ENCODE measurements at regions not wholly inside any gene's neighbourhood (a gene's known extent, or its start where the extent isn't known, plus 50 kb on each side); places are given as distances from the start of the nearest gene placed in this dataset.

DNA sequence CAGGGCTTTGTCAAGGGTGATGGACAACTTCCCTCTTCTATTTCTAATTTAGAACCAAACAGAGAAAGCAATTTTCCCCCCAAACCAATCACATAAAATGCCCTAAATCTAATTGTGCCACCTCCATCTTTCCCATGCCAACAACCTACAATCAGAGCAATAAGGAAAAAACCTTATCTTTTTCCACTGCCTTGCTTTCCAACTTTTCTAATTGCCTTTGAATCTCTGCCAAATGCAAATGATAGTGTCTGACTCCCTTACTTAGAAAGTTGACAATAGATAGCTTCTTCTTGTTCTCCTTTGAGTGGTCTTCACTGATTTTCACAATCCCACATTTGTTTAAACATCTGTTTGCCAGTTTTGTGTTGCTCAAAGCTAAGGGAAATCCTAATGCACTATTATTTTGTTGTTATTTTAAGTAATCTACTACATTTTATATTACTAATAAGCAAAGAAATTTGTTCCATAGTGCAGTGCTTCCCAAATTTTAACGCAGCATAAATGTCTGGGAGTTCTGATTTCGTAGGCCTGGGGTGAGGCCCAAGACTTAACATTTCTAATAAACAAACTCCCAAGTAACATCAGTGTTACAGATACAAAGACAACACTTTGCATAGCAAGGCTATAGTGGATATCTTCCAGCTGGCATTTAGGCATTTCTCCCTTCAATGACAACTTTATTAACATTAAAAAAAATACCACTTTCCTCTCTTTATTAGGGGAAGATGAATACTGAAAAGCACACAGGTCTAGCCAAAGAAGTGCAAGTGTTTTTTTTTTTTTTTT is 696.3 kb upstream of the USP15 start:
- Histone ChIP-seq H3K18ac (ENCODE audit: extremely low read depth, low read length) (no peak overlapping the region), H3K36me3 (ENCODE audit: control insufficient read depth in 2 of 4, insufficient read depth in 4 of 4, low read length in 3 of 4) (no peaks in the 10 kb centered on the region), H2AK5ac (ENCODE audit: low read depth, low read length) (no peak overlapping the region), H3K4me2 (ENCODE audit: insufficient read depth in 1 of 2, low read depth in 2 of 2, low read length in 2 of 2) (no peak overlapping the region), H3K27me3 (replicated peaks in 1 of 4; ENCODE audit: control insufficient read depth in 3 of 4, extremely low read depth in 1 of 4, insufficient read depth in 3 of 4, low read length in 3 of 4) (no peaks in the 10 kb centered on the region), H3K4ac (replicated peaks; ENCODE audit: insufficient read length, low read depth, low read length) (no peak overlapping the region), H3K23me2 (ENCODE audit: low read depth, low read length) (no peaks in the 10 kb centered on the region), H3K9me3 (ENCODE audit: insufficient read depth in 2 of 2, low read depth in 1 of 2, low read length in 1 of 2) (no peaks in the 10 kb centered on the region), H4K20me1 (replicated peaks in 1 of 2; ENCODE audit: control insufficient read depth in 1 of 2, insufficient read depth in 2 of 2, low read length in 2 of 2) (no peaks in the 10 kb centered on the region), H2BK20ac (ENCODE audit: low read length) (no peak overlapping the region), H3K79me2 (ENCODE audit: control insufficient read depth in 1 of 2, insufficient read depth in 2 of 2, low read length in 2 of 2) (no peaks in the 10 kb centered on the region), H2BK5ac (ENCODE audit: low read depth, low read length) (no peak overlapping the region), H2BK12ac (ENCODE audit: low read depth, low read length) (no peak overlapping the region), H3K4me3 (ENCODE audit: extremely low read depth in 1 of 4, insufficient read depth in 2 of 4, low read depth in 3 of 4, low read length in 4 of 4) (no peak overlapping the region), H4K91ac (replicated peaks; ENCODE audit: insufficient read length, low read length) (no peak overlapping the region), H2BK15ac (ENCODE audit: low read length) (no peak overlapping the region), H3K56ac (replicated peaks; ENCODE audit: insufficient read length, low read depth, low read length) (no peak overlapping the region), H3K14ac (ENCODE audit: insufficient read length) (no peak overlapping the region), H2BK120ac (replicated peaks; ENCODE audit: low read depth, low read length) (no peak overlapping the region), H3K9ac (replicated peaks in 1 of 4; ENCODE audit: extremely low read depth in 1 of 4, low read depth in 3 of 4, low read length in 3 of 4) (no peak overlapping the region), H3K79me1 (ENCODE audit: low read depth, low read length) (no peaks in the 10 kb centered on the region), H3K4me1 (replicated peaks in 1 of 4; ENCODE audit: control insufficient read depth in 3 of 4, insufficient read depth in 4 of 4, low read length in 3 of 4) (peaks cover 0 to 9% (median 4%) of the 10 kb centered on the region in 4 experiments; a peak in 3 of 7 replicates), H4K8ac (ENCODE audit: extremely low read depth, insufficient read depth, low read length) (no peak overlapping the region), H4K5ac (ENCODE audit: insufficient read length, low read depth, low read length) (no peak overlapping the region), H2AFZ (ENCODE audit: low read length) (no peak overlapping the region), H3K27ac (ENCODE audit: low read depth, low read length) (no peak overlapping the region), H3K23ac (ENCODE audit: insufficient read length) (no peak overlapping the region)
- ChIA-PET POLR2A (ENCODE audit: partially characterized antibody) (no interaction called here), CTCF (ENCODE audit: partially characterized antibody) (no interaction called here)
- WGBS, 2 experiments (ENCODE audit: extremely low coverage in 1 of 2, insufficient coverage in 1 of 2, insufficient read length in 1 of 2, insufficient replicate concordance in 2 of 2, low coverage in 1 of 2, low lambda C conversion rate in 2 of 2, missing lambda C conversion rate in 1 of 2): 97% methylated on average over 2 of the region's 2 CpGs; no CpG with 5 or more reads in 1 of the 2 experiments
- FAIRE-seq (no peak), DNase-seq (ENCODE audit: low read depth in 1 of 2, low spot score in 2 of 2) (no peak)
- no peak for TF ChIP-seq CREB1 (IDR thresholded peaks at IDR 0.05)
- TF ChIP-seq, protein P1, sequence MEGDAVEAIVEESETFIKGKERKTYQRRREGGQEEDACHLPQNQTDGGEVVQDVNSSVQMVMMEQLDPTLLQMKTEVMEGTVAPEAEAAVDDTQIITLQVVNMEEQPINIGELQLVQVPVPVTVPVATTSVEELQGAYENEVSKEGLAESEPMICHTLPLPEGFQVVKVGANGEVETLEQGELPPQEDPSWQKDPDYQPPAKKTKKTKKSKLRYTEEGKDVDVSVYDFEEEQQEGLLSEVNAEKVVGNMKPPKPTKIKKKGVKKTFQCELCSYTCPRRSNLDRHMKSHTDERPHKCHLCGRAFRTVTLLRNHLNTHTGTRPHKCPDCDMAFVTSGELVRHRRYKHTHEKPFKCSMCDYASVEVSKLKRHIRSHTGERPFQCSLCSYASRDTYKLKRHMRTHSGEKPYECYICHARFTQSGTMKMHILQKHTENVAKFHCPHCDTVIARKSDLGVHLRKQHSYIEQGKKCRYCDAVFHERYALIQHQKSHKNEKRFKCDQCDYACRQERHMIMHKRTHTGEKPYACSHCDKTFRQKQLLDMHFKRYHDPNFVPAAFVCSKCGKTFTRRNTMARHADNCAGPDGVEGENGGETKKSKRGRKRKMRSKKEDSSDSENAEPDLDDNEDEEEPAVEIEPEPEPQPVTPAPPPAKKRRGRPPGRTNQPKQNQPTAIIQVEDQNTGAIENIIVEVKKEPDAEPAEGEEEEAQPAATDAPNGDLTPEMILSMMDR (IDR thresholded peaks at IDR 0.05; ENCODE audit: control extremely low read depth in 1 of 3, insufficient read depth in 1 of 3, low read depth in 1 of 3, low read length in 3 of 3): no peak
- TF ChIP-seq EZH2 (IDR thresholded peaks at IDR 0.05; ENCODE audit: low read depth, low read length, severe bottlenecking): no peak
- TF ChIP-seq CHD1 (IDR thresholded peaks at IDR 0.05; ENCODE audit: low read depth, low read length): no peak
- TF ChIP-seq POU5F1 (IDR thresholded peaks at IDR 0.05; ENCODE audit: low read depth, low read length): no peak
- TF ChIP-seq TAF1 (IDR thresholded peaks at IDR 0.05; ENCODE audit: low read depth, low read length): no peak
- no peak for TF ChIP-seq HDAC6 (IDR thresholded peaks at IDR 0.05; ENCODE audit: low read depth, low read length)
- TF ChIP-seq PHF8 (conservative IDR thresholded peaks at IDR 0.05; ENCODE audit: low read depth, low read length): no peak
- TF ChIP-seq SP2 (IDR thresholded peaks at IDR 0.05; ENCODE audit: low read length): no peak
- TF ChIP-seq HDAC2 (IDR thresholded peaks at IDR 0.05; ENCODE audit: borderline replicate concordance in 1 of 2, low read depth in 2 of 2, low read length in 2 of 2): no peak
